Heart left ventricle (tissue), 16 donors: ENCODE measurements at regions not wholly inside any gene's neighbourhood (a gene's known extent, or its start where the extent isn't known, plus 50 kb on each side); places are given as distances from the start of the nearest gene placed in this dataset.
A peak's percentile ranks its signal among the peaks of the same experiment; 100 is the strongest.
"Not testable (repeated sequence)": the region's sequence is repeated elsewhere in the genome, so short reads cannot be mapped to it uniquely, and the experiment has no call there.

ENCODE experiments used
- ATAC-seq, 4 donors: fragments of 200-7000 bp; cut with Tn5 transposase; one replicate each; pipeline ENCODE4 v1.9.1; 2020 to 2022; ENCODE audit warnings: moderate library complexity in 4 of 4, mild to moderate bottlenecking in 3 of 4, moderate number of reproducible peaks in 1 of 4
- DNase-seq, 5 donors: peaks; one replicate each; pipeline ENCODE4 v3.0.0-alpha.2; 2020
- H3K27ac ChIP-seq, 12 donors: fragments of 200-600 bp; sonication (generic) in 4 of 12; one replicate each; pipeline versions ENCODE4 v1.5.0 to v1.8.0; 2016 to 2022; ENCODE audit warnings: mild to moderate bottlenecking in 2 of 12
- H3K27me3 ChIP-seq, 9 donors: fragments of 200-600 bp; sonication (generic) in 2 of 9; one replicate each; pipeline versions ENCODE4 v1.5.1 to v1.8.0; 2016 to 2022; ENCODE audit warnings: mild to moderate bottlenecking in 3 of 9
- H3K36me3 ChIP-seq, 9 donors: fragments of 200-600 bp; sonication (generic) in 2 of 9; one replicate each; pipeline versions ENCODE4 v1.5.0 to v1.8.0; 2018 to 2022; ENCODE audit warnings: mild to moderate bottlenecking in 2 of 9
- H3K4me1 ChIP-seq, 12 donors: fragments of 200-600 bp; sonication (generic) in 4 of 12; one replicate each; pipeline versions ENCODE4 v1.5.0 to v1.8.0; 2016 to 2022; ENCODE audit warnings: mild to moderate bottlenecking in 3 of 12
- H3K4me3 ChIP-seq, 12 donors: fragments of 200-600 bp; sonication (generic) in 4 of 12; one replicate each; pipeline versions ENCODE4 v1.5.0 to v1.8.0; 2017 to 2022; ENCODE audit warnings: mild to moderate bottlenecking in 9 of 12, moderate library complexity in 4 of 12
- H3K9me3 ChIP-seq, 12 donors: fragments of 200-600 bp; sonication (generic) in 4 of 12; one replicate each; pipeline versions ENCODE4 v1.5.0 to v1.8.0; 2016 to 2022; ENCODE audit warnings: mild to moderate bottlenecking in 1 of 12
- POLR2A ChIP-seq, 2 donors: fragments of 450-650 bp; IDR thresholded peaks; one replicate each; pipeline ENCODE4 v1.6.1; 2017; ENCODE audit warnings: antibody characterized with exemption in 2 of 2, mild to moderate bottlenecking in 2 of 2, moderate library complexity in 2 of 2
- WGBS, 4 donors: extraction: QIAGEN DNeasy Blood & Tissue Kit in 2 of 4; methylation state at CpG; one replicate each; pipeline versions ENCODE4 v1.1.5 to v1.1.7; 2013 to 2018; 5-methylcytosine and 5-hydroxymethylcytosine counted together
- intact Hi-C, 10 donors: fragments of 100-400 bp; cut with DNase I; formaldehyde crosslinking; loops; one replicate each; pipeline versions ENCODE4 v1.11.1 to v1.14.2; 2022
- TF ChIP-seq, protein P1 (sequence below), 12 donors: fragments of 200-600 bp; sonication (generic) in 4 of 12; IDR thresholded peaks; one replicate each; pipeline versions ENCODE4 v1.5.0 to v1.8.0; 2018 to 2022; ENCODE audit warnings: antibody characterized with exemption in 12 of 12, mild to moderate bottlenecking in 5 of 12
- donor health status: ischemic (EF 13 %, LVEDD 7.1; RV severe dilation, severe dysfunction).
- donor health status: healthy with polysubstance abuse.
- donor health status: DM: no; HTN: yes; CAD: no.
- donor health status: DM: no; HTN: no; CAD: no.
- donor health status: ischemic (EF 25% LVEDD 6.9; RV normal size, moderate dysfunction).
- donor health status: ischemic (EF 25% LVEDD 5.7; RV mildly dilated, moderate dysfunction).
- donor health status: healthy.
- donor health status: DM: yes; HTN: yes; CAD: no.
- donor health status: ischemic (EF 35%, LVEDD 5.7; RV mildly dilated, moderate dysfunction).
- donor health status: nonischemic (EF 11% LVEDD 7.7; RV severe dilation, severe dysfunction).
- donor health status: DM: yes; HTN: yes; CAD: no.
- donor health status: PGD.
- donor health status: ischemic (EF 29% LVEDD 5.4; RV normal size, mild dysfunction).
- donor health status: nonischemic (EF 23%, LVEDD 6.1; RV moderate dilation, normal function).

DNA sequence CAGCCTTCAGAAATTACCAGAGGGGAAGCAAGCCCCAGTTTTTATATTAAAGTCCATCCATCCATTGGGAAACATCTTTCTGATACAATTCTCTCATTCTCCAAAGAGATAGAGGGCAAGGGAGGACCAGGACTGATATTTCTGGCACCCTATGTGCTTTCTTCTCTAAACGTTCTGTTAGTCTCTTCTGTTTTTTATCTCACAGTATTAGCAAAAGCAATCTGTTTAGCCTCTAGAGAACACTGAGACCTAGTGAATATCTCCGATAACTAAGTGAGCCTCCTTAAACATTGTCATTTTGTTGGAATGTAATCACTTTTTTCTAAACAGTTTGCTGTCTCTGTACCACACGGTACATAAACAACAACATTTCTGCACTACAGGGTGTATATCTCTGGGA lies 464.6 kb downstream of the JRKL start:
- H3K27ac ChIP-seq, result no peak overlapping the region
- 34 to 50% (median 42%) methylated on average over 3 of the region's 3 CpGs for WGBS, 4 donors
- peaks cover 0 to 5% (median 0%) of the 10 kb centered on the region in 12 donors for H3K4me1 ChIP-seq
- ATAC-seq, result no peak
- DNase-seq, result no peak
- TF ChIP-seq, protein P1, sequence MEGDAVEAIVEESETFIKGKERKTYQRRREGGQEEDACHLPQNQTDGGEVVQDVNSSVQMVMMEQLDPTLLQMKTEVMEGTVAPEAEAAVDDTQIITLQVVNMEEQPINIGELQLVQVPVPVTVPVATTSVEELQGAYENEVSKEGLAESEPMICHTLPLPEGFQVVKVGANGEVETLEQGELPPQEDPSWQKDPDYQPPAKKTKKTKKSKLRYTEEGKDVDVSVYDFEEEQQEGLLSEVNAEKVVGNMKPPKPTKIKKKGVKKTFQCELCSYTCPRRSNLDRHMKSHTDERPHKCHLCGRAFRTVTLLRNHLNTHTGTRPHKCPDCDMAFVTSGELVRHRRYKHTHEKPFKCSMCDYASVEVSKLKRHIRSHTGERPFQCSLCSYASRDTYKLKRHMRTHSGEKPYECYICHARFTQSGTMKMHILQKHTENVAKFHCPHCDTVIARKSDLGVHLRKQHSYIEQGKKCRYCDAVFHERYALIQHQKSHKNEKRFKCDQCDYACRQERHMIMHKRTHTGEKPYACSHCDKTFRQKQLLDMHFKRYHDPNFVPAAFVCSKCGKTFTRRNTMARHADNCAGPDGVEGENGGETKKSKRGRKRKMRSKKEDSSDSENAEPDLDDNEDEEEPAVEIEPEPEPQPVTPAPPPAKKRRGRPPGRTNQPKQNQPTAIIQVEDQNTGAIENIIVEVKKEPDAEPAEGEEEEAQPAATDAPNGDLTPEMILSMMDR (IDR thresholded peaks at IDR 0.05), result no peak
- no peak for TF ChIP-seq POLR2A (IDR thresholded peaks at IDR 0.05)
- intact Hi-C loops, result no loop called here
- H3K27me3 ChIP-seq, result no peaks in the 10 kb centered on the region
- no peaks in the 10 kb centered on the region for H3K36me3 ChIP-seq
- H3K9me3 ChIP-seq, result peaks cover 0 to 2% (median 0%) of the 10 kb centered on the region in 12 donors
- H3K4me3 ChIP-seq, result no peak overlapping the region

GRCh38 chr11:96861722-96862121 lies 471.9 kb downstream of the JRKL start:
- H3K4me3 ChIP-seq, H3K27me3 ChIP-seq, DNase-seq, H3K4me1 ChIP-seq, H3K27ac ChIP-seq, H3K9me3 ChIP-seq, H3K36me3 ChIP-seq, ATAC-seq: not testable (repeated sequence)
- 87 to 90% (median 88%) methylated on average over 3 of the region's 3 CpGs for WGBS, 4 donors
- intact Hi-C loops, result loop anchor here in 1 of 10 donors (5.0 to 10.0 kb wide), 2 partner anchors 239 to 397 kb away; no protein-coding TSS in a partner anchor

DNA sequence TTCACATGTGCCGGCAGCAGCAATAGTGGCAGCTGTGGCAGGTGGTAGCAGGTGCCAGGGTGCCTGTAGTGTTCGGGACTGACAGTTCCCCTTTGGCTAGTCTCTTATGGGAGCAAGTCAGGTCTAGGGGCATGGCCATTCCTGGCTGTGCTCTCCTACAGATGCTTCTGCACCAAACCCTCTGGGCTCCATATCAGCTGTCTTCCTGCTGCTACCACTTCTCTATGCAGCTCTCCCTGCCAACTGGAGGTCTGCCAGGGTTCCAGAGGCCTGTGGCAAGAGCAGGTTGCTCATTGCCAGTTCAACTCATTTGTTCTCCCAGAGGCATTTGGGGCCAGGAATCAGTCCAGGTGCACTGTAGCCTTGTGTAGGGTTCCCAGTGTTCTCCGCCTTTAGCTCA lies 473.7 kb downstream of the JRKL start:
- peaks cover 0 to 5% (median 0%) of the 10 kb centered on the region in 12 donors for H3K9me3 ChIP-seq
- WGBS, 4 donors, result 50 to 80% (median 64%) methylated on average over 3 of the region's 3 CpGs
- intact Hi-C loops, result loop anchor here in 1 of 10 donors (5.0 to 10.0 kb wide), 2 partner anchors 241 to 399 kb away; no protein-coding TSS in a partner anchor
- H3K4me3 ChIP-seq, result no peak overlapping the region
- peak; percentile 98 to 99 (median 98) for ATAC-seq
- no peaks in the 10 kb centered on the region for H3K27me3 ChIP-seq
- peak overlapping the region in 7 of 12 donors; percentile 33 to 78 (median 55) for H3K27ac ChIP-seq
- peak; percentile 79 to 96 (median 89) for DNase-seq
- H3K36me3 ChIP-seq, result no peaks in the 10 kb centered on the region
- TF ChIP-seq POLR2A (IDR thresholded peaks at IDR 0.05), result no peak
- TF ChIP-seq, protein P1 (IDR thresholded peaks at IDR 0.05), result no peak
- H3K4me1 ChIP-seq, result peaks cover 0 to 5% (median 0%) of the 10 kb centered on the region in 12 donors

- Histone ChIP-seq H3K9me3 (peaks cover 0 to 5% (median 0%) of the 10 kb centered on the region in 12 donors), H3K4me3 (no peak overlapping the region), H3K27me3 (no peaks in the 10 kb centered on the region), H3K27ac (peak overlapping the region in 2 of 12 donors; percentile 30 to 45), H3K36me3 (no peaks in the 10 kb centered on the region), H3K4me1 (peaks cover 0 to 18% (median 0%) of the 10 kb centered on the region in 12 donors)
- TF ChIP-seq POLR2A (IDR thresholded peaks at IDR 0.05), result no peak
- TF ChIP-seq, protein P1 (IDR thresholded peaks at IDR 0.05), result no peak
- 33 to 45% (median 37%) methylated on average over 2 of the region's 2 CpGs for WGBS, 4 donors
- DNase-seq (no peak), ATAC-seq (peak in 3 of 4 donors; percentile 14 to 44 (median 29))
- intact Hi-C loops, result loop anchor here in 1 of 10 donors (10.0 kb wide), 1 partner anchor 400 kb away; no protein-coding TSS in a partner anchor
Measured at GRCh38 chr11:96865020-96865419, 475.2 kb downstream of the JRKL start.

DNA sequence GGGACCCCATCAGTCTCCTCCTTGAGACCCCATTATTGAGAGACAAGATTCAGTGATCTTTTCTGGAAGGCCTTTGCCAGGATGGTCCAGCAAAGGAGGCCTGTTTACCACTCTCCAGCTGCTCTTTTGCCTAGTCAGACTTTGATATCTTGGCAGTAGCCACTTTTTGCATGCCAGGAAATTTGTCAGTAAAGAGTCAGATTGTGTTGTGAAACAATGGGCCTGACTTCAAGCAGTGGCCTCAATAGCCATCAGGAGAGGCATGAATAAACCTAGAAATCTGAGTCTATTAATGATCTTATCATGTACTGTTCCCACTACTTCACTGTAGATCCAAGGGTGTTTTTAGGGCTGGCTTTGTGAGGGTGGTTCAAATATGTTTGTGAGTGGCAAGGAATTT lies 479.4 kb downstream of the JRKL start:
- Histone ChIP-seq H3K4me1 (peaks cover 0 to 18% (median 0%) of the 10 kb centered on the region in 12 donors), H3K9me3 (no peaks in the 10 kb centered on the region), H3K36me3 (no peaks in the 10 kb centered on the region), H3K4me3 (no peak overlapping the region), H3K27ac (peak overlapping the region in 3 of 12 donors; percentile 33 to 42 (median 39)), H3K27me3 (no peaks in the 10 kb centered on the region)
- TF ChIP-seq, protein P1 (IDR thresholded peaks at IDR 0.05), result no peak
- no peak for TF ChIP-seq POLR2A (IDR thresholded peaks at IDR 0.05)
- intact Hi-C loops, result loop anchor here in 1 of 10 donors (10.0 kb wide), 1 partner anchor 404 kb away; no protein-coding TSS in a partner anchor
- peak; percentile 66 to 91 (median 83) for ATAC-seq
- peak in 1 of 5 donors; percentile 24 for DNase-seq
